ENCODE measurements at regions not wholly inside any gene's neighbourhood (a gene's known extent, or its start where the extent isn't known, plus 50 kb on each side); places are given as distances from the start of the nearest gene placed in this dataset.

DNA sequence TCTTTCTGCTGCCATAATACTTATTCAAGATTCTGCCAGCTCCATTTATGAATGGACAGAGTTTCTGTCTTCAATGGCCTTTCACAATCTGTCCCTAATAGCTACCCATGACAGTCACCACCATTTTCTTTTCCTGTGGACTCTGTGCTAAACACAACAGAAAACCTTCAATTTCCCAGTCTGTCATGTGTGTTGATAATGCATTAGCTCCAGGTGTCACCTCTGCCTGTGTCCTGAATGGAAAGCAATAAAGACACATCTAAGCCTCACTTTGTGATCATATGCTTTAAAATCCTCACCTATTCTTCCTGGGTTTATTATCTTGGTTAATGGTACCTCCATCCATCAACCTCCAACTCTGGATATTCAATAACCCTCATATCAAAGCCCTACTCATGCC lies 772.2 kb downstream of the DCDC2C start:
- DNase-seq (ENCODE audit: low read depth): no peak
- H3K27me3 ChIP-seq (ENCODE audit: control insufficient read depth, insufficient read depth, low read length): no peaks in the 10 kb centered on the region
- H3K36me3 ChIP-seq (ENCODE audit: control insufficient read depth, insufficient read depth, low read length): no peaks in the 10 kb centered on the region
- TF ChIP-seq, protein P1, sequence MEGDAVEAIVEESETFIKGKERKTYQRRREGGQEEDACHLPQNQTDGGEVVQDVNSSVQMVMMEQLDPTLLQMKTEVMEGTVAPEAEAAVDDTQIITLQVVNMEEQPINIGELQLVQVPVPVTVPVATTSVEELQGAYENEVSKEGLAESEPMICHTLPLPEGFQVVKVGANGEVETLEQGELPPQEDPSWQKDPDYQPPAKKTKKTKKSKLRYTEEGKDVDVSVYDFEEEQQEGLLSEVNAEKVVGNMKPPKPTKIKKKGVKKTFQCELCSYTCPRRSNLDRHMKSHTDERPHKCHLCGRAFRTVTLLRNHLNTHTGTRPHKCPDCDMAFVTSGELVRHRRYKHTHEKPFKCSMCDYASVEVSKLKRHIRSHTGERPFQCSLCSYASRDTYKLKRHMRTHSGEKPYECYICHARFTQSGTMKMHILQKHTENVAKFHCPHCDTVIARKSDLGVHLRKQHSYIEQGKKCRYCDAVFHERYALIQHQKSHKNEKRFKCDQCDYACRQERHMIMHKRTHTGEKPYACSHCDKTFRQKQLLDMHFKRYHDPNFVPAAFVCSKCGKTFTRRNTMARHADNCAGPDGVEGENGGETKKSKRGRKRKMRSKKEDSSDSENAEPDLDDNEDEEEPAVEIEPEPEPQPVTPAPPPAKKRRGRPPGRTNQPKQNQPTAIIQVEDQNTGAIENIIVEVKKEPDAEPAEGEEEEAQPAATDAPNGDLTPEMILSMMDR (IDR thresholded peaks at IDR 0.05; ENCODE audit: insufficient read depth, low read length, poor library complexity, severe bottlenecking): no peak
- H3K4me3 ChIP-seq (ENCODE audit: low read depth, low read length): no peak overlapping the region

DNA sequence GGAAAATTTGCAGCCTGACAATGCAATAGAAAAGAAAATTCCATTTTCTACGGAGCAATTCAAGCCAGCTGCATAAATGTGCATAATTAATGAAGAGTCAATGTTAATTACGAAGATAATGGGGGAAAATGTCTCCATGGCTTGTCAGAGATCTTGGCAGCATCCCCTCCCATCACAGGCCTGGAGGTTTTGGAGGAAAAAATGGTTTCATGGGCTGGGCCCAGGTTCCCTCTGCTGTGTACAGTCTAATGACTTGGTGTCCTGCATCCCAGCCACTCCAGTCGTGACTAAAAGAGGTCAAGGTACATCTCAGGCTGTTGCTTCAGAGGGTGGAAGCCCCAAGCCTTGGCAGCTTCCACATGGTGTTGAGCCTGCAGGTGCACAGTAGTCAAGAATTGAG lies 779.7 kb downstream of the DCDC2C start:
- no peaks in the 10 kb centered on the region for H3K27me3 ChIP-seq (ENCODE audit: control insufficient read depth, insufficient read depth, low read length)
- no peak for DNase-seq (ENCODE audit: low read depth)
- TF ChIP-seq, protein P1 (IDR thresholded peaks at IDR 0.05; ENCODE audit: insufficient read depth, low read length, poor library complexity, severe bottlenecking): no peak
- no peaks in the 10 kb centered on the region for H3K36me3 ChIP-seq (ENCODE audit: control insufficient read depth, insufficient read depth, low read length)
- no peak overlapping the region for H3K4me3 ChIP-seq (ENCODE audit: low read depth, low read length)

DNA sequence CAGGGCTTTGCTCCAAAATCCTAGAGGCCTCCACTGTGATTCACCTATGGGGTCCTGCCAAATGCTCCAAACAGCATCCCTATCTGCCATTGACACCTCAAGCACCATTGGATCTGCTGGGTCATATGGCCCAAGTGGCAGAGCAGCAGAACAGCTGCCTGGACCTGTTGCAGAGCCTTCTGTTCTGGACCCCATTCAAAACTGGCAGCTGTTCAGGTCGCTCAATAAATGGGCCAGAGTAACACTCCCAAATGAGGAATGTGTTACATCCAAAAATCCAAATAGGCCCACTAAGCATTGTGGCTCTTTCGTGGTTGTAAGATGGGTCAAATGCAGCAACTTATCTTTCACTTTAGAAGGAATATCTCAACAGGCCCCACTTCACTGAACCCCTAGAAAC lies 783.6 kb downstream of the DCDC2C start:
- Histone ChIP-seq H3K36me3 (ENCODE audit: control insufficient read depth, insufficient read depth, low read length) (no peaks in the 10 kb centered on the region), H3K27me3 (ENCODE audit: control insufficient read depth, insufficient read depth, low read length) (no peaks in the 10 kb centered on the region), H3K4me3 (ENCODE audit: low read depth, low read length) (no peak overlapping the region)
- TF ChIP-seq, protein P1 (IDR thresholded peaks at IDR 0.05; ENCODE audit: insufficient read depth, low read length, poor library complexity, severe bottlenecking): no peak
- no peak for DNase-seq (ENCODE audit: low read depth)

DNA sequence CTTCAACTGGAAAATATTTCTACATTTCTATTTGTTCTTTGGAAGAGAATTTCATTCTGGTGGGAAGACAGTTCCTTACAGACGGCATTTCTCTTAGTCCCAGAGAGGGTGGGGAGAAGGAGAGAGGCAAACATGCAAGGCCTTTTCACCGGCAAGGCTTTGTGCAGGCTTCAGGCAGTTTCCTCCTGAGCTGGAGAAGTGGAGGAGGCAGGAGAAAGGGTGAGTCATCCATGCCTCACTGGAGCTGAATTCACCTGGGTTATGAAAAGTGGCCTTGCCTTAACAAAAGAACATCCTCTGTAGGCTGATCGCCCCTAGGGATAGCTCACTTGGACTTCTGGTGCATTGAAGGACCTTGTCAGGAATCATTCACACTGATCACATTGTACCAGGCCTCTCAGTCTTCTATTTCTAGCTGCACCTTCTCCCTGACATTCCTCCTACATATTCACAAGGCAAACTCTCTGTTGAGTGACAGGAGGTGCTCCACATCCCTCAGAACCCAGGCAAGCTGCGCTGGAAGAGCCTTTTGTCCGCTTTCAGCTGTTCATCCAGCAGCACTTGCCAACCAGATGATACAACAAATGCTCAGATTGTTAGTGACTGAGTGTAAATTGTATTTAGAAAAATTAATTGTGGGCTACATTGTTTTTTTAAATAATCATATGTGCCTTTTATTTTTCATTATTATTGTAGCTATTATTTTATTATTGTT lies 796.1 kb downstream of the DCDC2C start:
- H3K27me3 ChIP-seq (ENCODE audit: control insufficient read depth, insufficient read depth, low read length): no peaks in the 10 kb centered on the region
- no peaks in the 10 kb centered on the region for H3K36me3 ChIP-seq (ENCODE audit: control insufficient read depth, insufficient read depth, low read length)
- H3K4me3 ChIP-seq (ENCODE audit: low read depth, low read length): no peak overlapping the region
- no peak for DNase-seq (ENCODE audit: low read depth)
- TF ChIP-seq, protein P1 (IDR thresholded peaks at IDR 0.05; ENCODE audit: insufficient read depth, low read length, poor library complexity, severe bottlenecking): no peak

DNA sequence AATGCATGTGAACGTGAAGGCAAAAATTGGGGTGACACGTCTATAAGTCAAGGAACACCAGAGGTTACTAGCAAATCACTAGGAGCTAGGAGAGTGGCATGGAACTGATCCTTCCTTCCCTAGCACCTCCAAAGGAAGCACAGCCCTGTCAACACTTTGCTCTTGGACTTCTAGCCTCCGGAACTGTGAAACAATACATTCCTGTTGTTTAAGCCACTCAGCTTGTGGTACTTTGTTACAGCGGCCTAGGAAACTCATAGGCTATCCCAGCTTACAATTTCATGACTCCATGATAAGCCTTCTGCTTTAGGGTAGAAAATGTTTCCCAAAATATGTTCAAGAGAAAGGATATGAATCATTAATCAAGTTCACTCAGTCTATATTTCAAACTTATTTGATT lies 798.1 kb downstream of the DCDC2C start:
- TF ChIP-seq, protein P1 (IDR thresholded peaks at IDR 0.05; ENCODE audit: insufficient read depth, low read length, poor library complexity, severe bottlenecking): no peak
- DNase-seq (ENCODE audit: low read depth): no peak
- Histone ChIP-seq H3K36me3 (ENCODE audit: control insufficient read depth, insufficient read depth, low read length) (no peaks in the 10 kb centered on the region), H3K27me3 (ENCODE audit: control insufficient read depth, insufficient read depth, low read length) (no peaks in the 10 kb centered on the region), H3K4me3 (ENCODE audit: low read depth, low read length) (no peak overlapping the region)

DNA sequence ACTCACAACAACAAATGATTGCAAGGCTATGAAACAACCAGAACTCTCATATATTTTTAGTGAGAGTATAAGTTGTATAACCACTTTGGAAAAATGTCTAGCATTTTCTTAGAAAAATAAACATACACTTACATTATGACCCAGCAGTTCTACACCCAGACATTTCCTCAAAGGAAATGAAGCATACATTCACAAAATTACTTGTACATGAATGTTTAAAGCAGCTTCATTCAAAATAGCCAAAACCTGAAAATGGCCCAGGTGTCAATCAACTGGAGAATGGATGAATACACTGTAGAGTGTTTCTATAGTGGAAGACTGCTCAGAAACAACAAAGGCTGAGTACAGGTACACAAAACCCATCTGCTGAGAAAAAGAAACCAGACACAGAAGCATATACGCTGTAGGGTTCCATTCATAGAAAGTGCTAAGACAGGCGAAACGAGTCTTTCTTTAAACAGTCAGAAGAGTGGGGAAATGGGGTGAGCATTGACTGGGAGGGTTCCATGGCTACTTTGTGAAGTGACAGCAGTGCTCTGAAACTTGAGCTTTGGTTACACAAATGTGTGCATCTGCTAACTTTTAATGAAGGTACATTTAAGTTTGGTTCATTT lies 799.0 kb downstream of the DCDC2C start:
- no peaks in the 10 kb centered on the region for H3K27me3 ChIP-seq (ENCODE audit: control insufficient read depth, insufficient read depth, low read length)
- DNase-seq (ENCODE audit: low read depth): no peak
- TF ChIP-seq, protein P1 (IDR thresholded peaks at IDR 0.05; ENCODE audit: insufficient read depth, low read length, poor library complexity, severe bottlenecking): no peak

More for the DNA sequence above, 799.0 kb downstream of the DCDC2C start:
- Histone ChIP-seq H3K4me3 (ENCODE audit: low read depth, low read length) (no peak overlapping the region), H3K36me3 (ENCODE audit: control insufficient read depth, insufficient read depth, low read length) (no peaks in the 10 kb centered on the region)
